ENCODE measurements at regions not wholly inside any gene's neighbourhood (a gene's known extent, or its start where the extent isn't known, plus 50 kb on each side); places are given as distances from the start of the nearest gene placed in this dataset.

GRCh38 chr15:25186906-25187645 lies 232.3 kb downstream of the SNRPN start:
- H3K4me2 ChIP-seq, result no peak overlapping the region
- H3K9me2 ChIP-seq, result no peaks in the 10 kb centered on the region
- H2AFZ ChIP-seq (ENCODE audit: low read depth), result no peak overlapping the region
- WGBS (ENCODE audit: low lambda C conversion rate), result 13% methylated on average over 5 of the region's 14 CpGs
- H3K79me2 ChIP-seq (ENCODE audit: insufficient read depth), result no peaks in the 10 kb centered on the region
- H3F3A ChIP-seq (replicated peaks; ENCODE audit: insufficient read depth), result no peaks in the 10 kb centered on the region
- H3K9ac ChIP-seq, result no peak overlapping the region
- no peaks in the 10 kb centered on the region for H3K4me1 ChIP-seq (ENCODE audit: control insufficient read depth in 1 of 2, insufficient read depth in 2 of 2, low read depth in 1 of 2, low read length in 1 of 2)
- H4K20me1 ChIP-seq (ENCODE audit: insufficient read depth), result no peaks in the 10 kb centered on the region
- H3K36me3 ChIP-seq (replicated peaks in 1 of 2; ENCODE audit: control insufficient read depth in 1 of 2, insufficient read depth in 2 of 2, low read length in 1 of 2), result no peaks in the 10 kb centered on the region
- H3K27ac ChIP-seq (ENCODE audit: low read depth in 2 of 2, low read length in 1 of 2), result no peak overlapping the region
- no peaks in the 10 kb centered on the region for H3K27me3 ChIP-seq (ENCODE audit: insufficient read depth)
- ChIA-PET POLR2A (no interaction called here), CTCF (no interaction called here)
- no peak overlapping the region for H3K4me3 ChIP-seq (ENCODE audit: low read depth in 2 of 2, low read length in 1 of 2)
- no peak for TF ChIP-seq SIN3A (IDR thresholded peaks at IDR 0.05; ENCODE audit: borderline replicate concordance, low read depth, low read length)
- no peak for TF ChIP-seq IRF3 (IDR thresholded peaks at IDR 0.05; ENCODE audit: low read depth, low read length)
- no peak for TF ChIP-seq ZBTB33 (IDR thresholded peaks at IDR 0.05; ENCODE audit: borderline replicate concordance, low read depth)
- TF ChIP-seq RFX5 (IDR thresholded peaks at IDR 0.05; ENCODE audit: low read length), result no peak
- TF ChIP-seq GABPA (IDR thresholded peaks at IDR 0.05; ENCODE audit: low read depth), result no peak
- TF ChIP-seq RAD21 (IDR thresholded peaks at IDR 0.05; ENCODE audit: low read length), result no peak
- TF ChIP-seq TEAD4 (IDR thresholded peaks at IDR 0.05; ENCODE audit: borderline replicate concordance, insufficient read depth), result no peak
- TF ChIP-seq YY1 (IDR thresholded peaks at IDR 0.05; ENCODE audit: low read depth), result no peak
- no peak for TF ChIP-seq MXI1 (IDR thresholded peaks at IDR 0.05; ENCODE audit: low read depth, low read length)
- no peak for TF ChIP-seq CTCF (IDR thresholded peaks at IDR 0.05)
- no peak for TF ChIP-seq RXRA (IDR thresholded peaks at IDR 0.05; ENCODE audit: borderline replicate concordance, low read depth)
- no peak for TF ChIP-seq EP300 (IDR thresholded peaks at IDR 0.05; ENCODE audit: borderline replicate concordance in 1 of 2, low read depth in 1 of 2, low read length in 1 of 2)
- no peak for TF ChIP-seq NRF1 (IDR thresholded peaks at IDR 0.05; ENCODE audit: low read depth, low read length)
- TF ChIP-seq MAX (IDR thresholded peaks at IDR 0.05; ENCODE audit: low read depth), result no peak
- no peak for TF ChIP-seq TAF1 (IDR thresholded peaks at IDR 0.05; ENCODE audit: borderline replicate concordance, low read depth, low read length)
- no peak for TF ChIP-seq PBX3 (IDR thresholded peaks at IDR 0.05)
- no peak for TF ChIP-seq RCOR1 (IDR thresholded peaks at IDR 0.05; ENCODE audit: low read length)
- no peak for TF ChIP-seq REST (IDR thresholded peaks at IDR 0.05; ENCODE audit: low read depth, low read length)
- TF ChIP-seq JUND (IDR thresholded peaks at IDR 0.05), result no peak
- DNase-seq, result no peak
- no peaks in the 10 kb centered on the region for H3K9me3 ChIP-seq
